Kidney (tissue), 13 donors: ENCODE measurements at regions not wholly inside any gene's neighbourhood (a gene's known extent, or its start where the extent isn't known, plus 50 kb on each side); places are given as distances from the start of the nearest gene placed in this dataset.

Experiments used
- DNase-seq, 5 donors: peaks; one replicate each; pipeline ENCODE4 v3.0.0-alpha.2; 2013 to 2020
- FAIRE-seq: peaks from 2 replicates; lab custom pipeline; 2012; peaks lifted over from hg19 to GRCh38; lab: Jason Lieb, UNC
- H3K27ac ChIP-seq, 2 donors: one replicate each; pipeline ENCODE4 v1.7.0; 2013; ENCODE audit warnings: low read depth in 2 of 2, low read length in 2 of 2, inconsistent platforms in 1 of 2
- H3K27me3 ChIP-seq: one replicate; pipeline ENCODE4 v1.7.1; 2013; ENCODE audit warnings: low read length, inconsistent platforms; ENCODE audit not compliant: control insufficient read depth, insufficient read depth
- H3K36me3 ChIP-seq, 3 donors: one replicate each; pipeline versions ENCODE4 v1.7.0 to v1.7.1; 2013; ENCODE audit warnings: low read length in 3 of 3, control low read depth in 1 of 3, inconsistent platforms in 1 of 3; ENCODE audit not compliant: insufficient read depth in 3 of 3, control insufficient read depth in 2 of 3
- H3K4me1 ChIP-seq, 3 donors: one replicate each; pipeline versions ENCODE4 v1.7.0 to v1.7.1; 2013; ENCODE audit warnings: low read length in 3 of 3, inconsistent platforms in 1 of 3, low read depth in 1 of 3; ENCODE audit not compliant: control insufficient read depth in 2 of 3, insufficient read depth in 2 of 3
- H3K4me3 ChIP-seq, 3 donors: one replicate each; pipeline versions ENCODE4 v1.7.0 to v1.8.1; 2013; ENCODE audit warnings: low read length in 3 of 3, control low read depth in 1 of 3, inconsistent platforms in 1 of 3
- H3K9ac ChIP-seq, 3 donors: one replicate each; pipeline versions ENCODE4 v1.7.0 to v1.7.1; 2013; ENCODE audit warnings: low read length in 3 of 3, control low read depth in 1 of 3, inconsistent platforms in 1 of 3
- H3K9me3 ChIP-seq, 3 donors: one replicate each; pipeline versions ENCODE4 v1.7.0 to v1.7.1; 2013; ENCODE audit warnings: low read length in 3 of 3, control low read depth in 1 of 3, inconsistent platforms in 1 of 3; ENCODE audit not compliant: control insufficient read depth in 2 of 3, insufficient read depth in 1 of 3
- intact Hi-C: fragments of 100-400 bp; cut with DNase I; formaldehyde crosslinking; loops from one replicate; pipeline ENCODE4 v1.11.1; 2022
- TF ChIP-seq, protein P1 (sequence below): IDR thresholded peaks from 3 replicates; pipeline ENCODE4 v1.5.1; 2012; ENCODE audit warnings: mild to moderate bottlenecking, moderate library complexity, borderline replicate concordance; ENCODE audit not compliant: insufficient read depth; ENCODE audit errors: extremely low read depth
- donor health status: control.
- donor health status: control.
- donor health status: control.
- donor health status: control.
- donor health status: control.
- donor health status: DM: yes; HTN: yes; CAD: no.
- donor health status: Normal renal cell carcinoma (clear cell type).

DNA sequence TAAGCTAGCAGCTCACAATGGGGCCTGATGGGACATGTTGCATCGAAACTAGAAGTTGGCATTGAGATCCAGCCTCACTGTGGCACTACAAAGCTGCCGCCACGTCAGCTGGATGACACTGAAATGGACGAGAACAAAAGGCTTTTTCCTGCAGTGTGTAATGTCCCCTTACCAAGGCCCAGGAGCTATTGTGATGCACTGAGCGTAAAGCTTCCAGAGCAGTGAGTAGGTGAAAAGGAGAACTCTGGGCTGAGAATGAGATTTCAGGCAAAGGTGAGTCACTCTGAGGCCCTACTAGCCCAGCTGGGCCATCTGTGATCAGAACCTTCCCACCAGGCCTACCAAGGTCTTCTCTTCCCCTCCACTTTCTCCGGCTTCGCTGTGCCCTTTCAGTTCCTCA lies 528.1 kb upstream of the KLF4 start:
- intact Hi-C loops, result no loop called here
- TF ChIP-seq, protein P1, sequence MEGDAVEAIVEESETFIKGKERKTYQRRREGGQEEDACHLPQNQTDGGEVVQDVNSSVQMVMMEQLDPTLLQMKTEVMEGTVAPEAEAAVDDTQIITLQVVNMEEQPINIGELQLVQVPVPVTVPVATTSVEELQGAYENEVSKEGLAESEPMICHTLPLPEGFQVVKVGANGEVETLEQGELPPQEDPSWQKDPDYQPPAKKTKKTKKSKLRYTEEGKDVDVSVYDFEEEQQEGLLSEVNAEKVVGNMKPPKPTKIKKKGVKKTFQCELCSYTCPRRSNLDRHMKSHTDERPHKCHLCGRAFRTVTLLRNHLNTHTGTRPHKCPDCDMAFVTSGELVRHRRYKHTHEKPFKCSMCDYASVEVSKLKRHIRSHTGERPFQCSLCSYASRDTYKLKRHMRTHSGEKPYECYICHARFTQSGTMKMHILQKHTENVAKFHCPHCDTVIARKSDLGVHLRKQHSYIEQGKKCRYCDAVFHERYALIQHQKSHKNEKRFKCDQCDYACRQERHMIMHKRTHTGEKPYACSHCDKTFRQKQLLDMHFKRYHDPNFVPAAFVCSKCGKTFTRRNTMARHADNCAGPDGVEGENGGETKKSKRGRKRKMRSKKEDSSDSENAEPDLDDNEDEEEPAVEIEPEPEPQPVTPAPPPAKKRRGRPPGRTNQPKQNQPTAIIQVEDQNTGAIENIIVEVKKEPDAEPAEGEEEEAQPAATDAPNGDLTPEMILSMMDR, result no peak
- no peak for DNase-seq
- no peak for FAIRE-seq
- no peaks in the 10 kb centered on the region for H3K36me3 ChIP-seq
- H3K9ac ChIP-seq, result no peak overlapping the region
- H3K4me3 ChIP-seq, result no peak overlapping the region
- no peaks in the 10 kb centered on the region for H3K9me3 ChIP-seq
- H3K27ac ChIP-seq, result no peak overlapping the region
- no peaks in the 10 kb centered on the region for H3K4me1 ChIP-seq
- no peaks in the 10 kb centered on the region for H3K27me3 ChIP-seq

DNA sequence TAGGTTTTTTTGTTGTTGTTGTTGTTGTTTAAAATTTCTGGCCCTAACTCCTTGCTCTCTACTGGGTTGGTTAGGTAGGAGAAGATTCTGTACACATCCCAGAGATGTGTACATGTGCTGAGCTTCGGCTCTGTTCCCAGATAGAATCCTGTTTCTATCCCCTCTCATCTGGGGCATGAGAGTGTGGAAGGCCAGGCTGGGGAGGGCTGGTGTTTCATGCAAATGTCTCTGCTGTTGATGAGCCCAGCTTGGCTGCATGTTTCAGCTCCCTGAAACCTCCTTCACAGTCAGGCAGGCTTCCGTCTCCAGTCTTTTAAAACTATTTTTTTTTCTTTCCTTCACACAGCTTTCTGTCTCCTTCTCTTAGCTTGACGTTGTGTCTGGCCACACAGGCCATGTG lies 526.9 kb upstream of the KLF4 start:
- Histone ChIP-seq H3K4me3 (no peak overlapping the region), H3K9ac (no peak overlapping the region), H3K27me3 (no peaks in the 10 kb centered on the region), H3K9me3 (no peaks in the 10 kb centered on the region), H3K36me3 (no peaks in the 10 kb centered on the region), H3K27ac (no peak overlapping the region), H3K4me1 (no peaks in the 10 kb centered on the region)
- intact Hi-C loops, result no loop called here
- TF ChIP-seq, protein P1, result no peak
- no peak for DNase-seq
- FAIRE-seq, result no peak

DNA sequence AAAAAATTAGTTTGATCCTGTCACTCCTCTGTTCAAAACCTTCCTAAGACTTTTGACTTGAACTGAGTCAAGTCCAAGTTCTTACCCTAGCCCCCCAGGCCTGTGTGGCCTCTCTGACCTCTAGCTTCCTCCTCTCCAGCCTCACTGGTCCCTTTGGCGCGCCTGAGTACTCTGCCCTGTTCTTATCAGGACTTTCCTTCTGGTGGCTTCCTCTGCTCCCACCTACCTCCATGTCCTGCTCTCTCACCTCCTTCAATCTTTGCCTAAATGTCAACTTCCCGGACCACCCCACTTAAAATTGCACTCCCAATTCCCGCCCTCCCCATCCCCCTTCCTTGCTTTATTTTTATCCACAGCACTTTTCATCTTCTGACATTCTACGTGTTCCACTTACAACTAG lies 526.1 kb upstream of the KLF4 start:
- H3K4me3 ChIP-seq, result no peak overlapping the region
- DNase-seq, result no peak
- H3K27me3 ChIP-seq, result no peaks in the 10 kb centered on the region
- no peaks in the 10 kb centered on the region for H3K9me3 ChIP-seq
- H3K36me3 ChIP-seq, result no peaks in the 10 kb centered on the region
- TF ChIP-seq, protein P1, result no peak
- H3K9ac ChIP-seq, result no peak overlapping the region
- intact Hi-C loops, result no loop called here
- no peak overlapping the region for H3K27ac ChIP-seq
- no peak for FAIRE-seq
- no peaks in the 10 kb centered on the region for H3K4me1 ChIP-seq

DNA sequence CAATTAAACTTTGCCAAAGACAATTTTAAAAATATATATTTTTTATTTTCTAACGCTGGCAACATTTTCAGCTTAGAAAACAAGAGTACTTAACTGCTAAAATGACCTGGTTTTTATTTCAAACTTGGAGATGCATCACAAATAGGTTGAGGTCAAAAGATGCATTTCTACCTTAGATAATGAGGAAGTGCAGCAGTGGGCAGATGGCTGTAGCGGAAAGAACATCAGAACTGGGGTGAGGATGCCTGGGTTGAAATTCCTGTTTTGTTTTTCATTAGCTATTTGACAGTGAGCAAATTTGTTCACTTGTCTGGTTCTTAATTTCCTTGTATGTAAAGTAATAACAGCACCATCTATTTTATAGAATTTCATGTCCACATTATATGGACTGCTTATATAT lies 524.8 kb upstream of the KLF4 start:
- Histone ChIP-seq H3K36me3 (no peaks in the 10 kb centered on the region), H3K27ac (no peak overlapping the region), H3K4me3 (no peak overlapping the region), H3K9ac (no peak overlapping the region), H3K27me3 (no peaks in the 10 kb centered on the region), H3K4me1 (no peaks in the 10 kb centered on the region), H3K9me3 (no peaks in the 10 kb centered on the region)
- DNase-seq (no peak), FAIRE-seq (no peak)
- intact Hi-C loops, result no loop called here
- TF ChIP-seq, protein P1, result no peak
